Right lobe of liver (tissue), 6 donors: ENCODE measurements at regions not wholly inside any gene's neighbourhood (a gene's known extent, or its start where the extent isn't known, plus 50 kb on each side); places are given as distances from the start of the nearest gene placed in this dataset.

Experiments
- ATAC-seq, 4 donors: fragments of 200-7000 bp; cut with Tn5 transposase; one replicate each; pipeline ENCODE4 v1.9.1; 2020; ENCODE audit warnings: mild to moderate bottlenecking in 4 of 4, moderate library complexity in 4 of 4
- DNase-seq, 3 donors: peaks; one replicate each; pipeline ENCODE4 v3.0.0-alpha.2; 2020
- H3K27ac ChIP-seq, 3 donors: fragments of 200-600 bp; one replicate each; pipeline ENCODE4 v1.8.0; 2022
- H3K27me3 ChIP-seq, 2 donors: fragments of 200-600 bp; one replicate each; pipeline ENCODE4 v1.8.0; 2022
- H3K36me3 ChIP-seq, 4 donors: fragments of 200-600 bp; sonication (generic) in 1 of 4; one replicate each; pipeline versions ENCODE4 v1.5.1 to v1.8.0; 2017 to 2022; ENCODE audit warnings: control low read depth in 1 of 4
- H3K4me1 ChIP-seq, 4 donors: fragments of 200-600 bp; sonication (generic) in 1 of 4; one replicate each; pipeline versions ENCODE4 v1.5.1 to v1.8.0; 2017 to 2022; ENCODE audit warnings: control low read depth in 1 of 4
- H3K4me3 ChIP-seq, 3 donors: fragments of 200-600 bp; one replicate each; pipeline ENCODE4 v1.8.0; 2022
- H3K9me3 ChIP-seq, 4 donors: fragments of 200-600 bp; sonication (generic) in 1 of 4; one replicate each; pipeline versions ENCODE4 v1.5.1 to v1.8.0; 2017 to 2022; ENCODE audit warnings: control low read depth in 1 of 4
- CTCF ChIP-seq, 4 donors: fragments of 200-600 bp in 3 of 4; fragments of 450-650 bp in 1 of 4; IDR thresholded peaks; one replicate each; pipeline versions ENCODE4 v1.5.1 to v1.8.0; 2016 to 2022; ENCODE audit warnings: antibody characterized with exemption in 4 of 4, mild to moderate bottlenecking in 2 of 4
- POLR2A ChIP-seq: fragments of 450-650 bp; IDR thresholded peaks from one replicate; pipeline ENCODE4 v1.6.1; 2017; ENCODE audit warnings: antibody characterized with exemption, mild to moderate bottlenecking
- WGBS: methylation state at CpG from one replicate; pipeline ENCODE4 v1.1.6; 2018; ENCODE audit warnings: low coverage, low lambda C conversion rate; ENCODE audit not compliant: insufficient coverage; ENCODE audit errors: missing lambda C conversion rate; 5-methylcytosine and 5-hydroxymethylcytosine counted together
- intact Hi-C, 2 donors: fragments of 100-400 bp; cut with DNase I; formaldehyde crosslinking; loops; one replicate each; pipeline versions ENCODE4 v1.11.2 to v1.14.1; 2022
- donor health status: DM: no; HTN: yes; CAD: no.
- donor health status: DM: no; HTN: no; CAD: no.
- donor health status: DM: no; HTN: no; CAD: no.
- donor health status: DM: no; HTN: yes; CAD: no.
- donor health status: DM: no; HTN: yes; CAD: no.

- no peak overlapping the region for H3K27ac ChIP-seq
- DNase-seq = no peak
- H3K4me1 ChIP-seq = no peaks in the 10 kb centered on the region
- H3K36me3 ChIP-seq = no peaks in the 10 kb centered on the region
- H3K27me3 ChIP-seq = no peaks in the 10 kb centered on the region
- intact Hi-C loops = no loop called here
- H3K9me3 ChIP-seq = no peaks in the 10 kb centered on the region
- ATAC-seq = no peak
- no peak for TF ChIP-seq POLR2A
- no peak for TF ChIP-seq CTCF (IDR thresholded peaks at IDR 0.05)
- H3K4me3 ChIP-seq = no peak overlapping the region
- 54% methylated on average over 8 of the region's 8 CpGs for WGBS
Observed at GRCh38 chr5:163094492-163095180, 342.8 kb upstream of the CCNG1 start.

- no peaks in the 10 kb centered on the region for H3K36me3 ChIP-seq
- no peaks in the 10 kb centered on the region for H3K9me3 ChIP-seq
- ATAC-seq (peak in 1 of 4 donors; percentile 62), DNase-seq (peak in 1 of 3 donors; percentile 20)
- 36% methylated on average over 5 of the region's 5 CpGs for WGBS
- H3K4me3 ChIP-seq = no peak overlapping the region
- H3K27me3 ChIP-seq = no peaks in the 10 kb centered on the region
- TF ChIP-seq CTCF (IDR thresholded peaks at IDR 0.05) (peak; percentile 5 to 35 (median 19)), POLR2A (no peak)
- intact Hi-C loops = no loop called here
- no peak overlapping the region for H3K27ac ChIP-seq
- H3K4me1 ChIP-seq = no peaks in the 10 kb centered on the region
Observed at GRCh38 chr5:163104464-163104863, 332.9 kb upstream of the CCNG1 start.

- intact Hi-C loops = no loop called here
- no peak overlapping the region for H3K4me3 ChIP-seq
- no peaks in the 10 kb centered on the region for H3K9me3 ChIP-seq
- no peak for TF ChIP-seq POLR2A
- no peak for TF ChIP-seq CTCF (IDR thresholded peaks at IDR 0.05)
- H3K4me1 ChIP-seq = no peaks in the 10 kb centered on the region
- H3K27ac ChIP-seq = no peak overlapping the region
- H3K27me3 ChIP-seq = no peaks in the 10 kb centered on the region
- DNase-seq = no peak
- ATAC-seq = peak in 1 of 4 donors; percentile 57
- no peaks in the 10 kb centered on the region for H3K36me3 ChIP-seq
- 75% methylated on average over 2 of the region's 2 CpGs for WGBS
Observed at GRCh38 chr5:163105456-163105855, 331.9 kb upstream of the CCNG1 start.

GRCh38 chr5:163106098-163106497 is 331.3 kb upstream of the CCNG1 start:
- ATAC-seq (no peak), DNase-seq (no peak)
- WGBS = 64% methylated on average over 1 of the region's 1 CpG
- H3K27me3 ChIP-seq = no peaks in the 10 kb centered on the region
- intact Hi-C loops = no loop called here
- no peaks in the 10 kb centered on the region for H3K36me3 ChIP-seq
- no peak for TF ChIP-seq CTCF (IDR thresholded peaks at IDR 0.05)
- no peak for TF ChIP-seq POLR2A
- no peaks in the 10 kb centered on the region for H3K9me3 ChIP-seq
- no peak overlapping the region for H3K27ac ChIP-seq
- H3K4me3 ChIP-seq = no peak overlapping the region
- H3K4me1 ChIP-seq = no peaks in the 10 kb centered on the region
